Activated CD8-positive, alpha-beta memory T cell treated with anti-CD3 and anti-CD28 coated beads for 4 hours (primary cell): ENCODE measurements at regions not wholly inside any gene's neighbourhood (a gene's known extent, or its start where the extent isn't known, plus 50 kb on each side); places are given as distances from the start of the nearest gene placed in this dataset.
"Not testable (repeated sequence)": the region's sequence is repeated elsewhere in the genome, so short reads cannot be mapped to it uniquely, and the experiment has no call there.

ENCODE experiments used
- DNase-seq, 2 donors: peaks; one replicate each; pipeline ENCODE4 v3.0.0-alpha.2; 2020; ENCODE audit warnings: low read depth in 2 of 2

- no peak for DNase-seq
Measured at GRCh38 chr3:110470310-110470709, 601.3 kb upstream of the NECTIN3 start.

GRCh38 chr3:110473405-110473804 is 598.2 kb upstream of the NECTIN3 start:
- DNase-seq, result no peak

DNA sequence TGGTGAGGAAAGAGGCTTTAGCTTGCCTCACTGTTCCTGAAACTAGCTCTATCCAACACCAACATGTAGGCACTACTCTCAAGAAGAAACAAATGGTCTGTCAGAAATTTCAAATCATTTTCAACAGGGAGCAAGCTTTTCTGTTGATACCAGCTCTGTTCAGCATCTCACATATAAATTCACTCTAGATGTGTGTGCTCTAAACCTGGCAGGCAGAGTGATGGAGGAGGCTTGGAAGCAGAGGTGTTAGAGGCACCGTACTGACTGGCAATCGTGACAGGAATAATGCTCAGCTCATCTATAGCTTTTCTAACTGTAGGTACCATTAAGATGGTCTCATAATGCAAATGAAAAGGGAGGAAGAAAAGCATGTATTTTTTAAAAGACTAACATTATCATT is 597.2 kb upstream of the NECTIN3 start:
- no peak for DNase-seq

DNA sequence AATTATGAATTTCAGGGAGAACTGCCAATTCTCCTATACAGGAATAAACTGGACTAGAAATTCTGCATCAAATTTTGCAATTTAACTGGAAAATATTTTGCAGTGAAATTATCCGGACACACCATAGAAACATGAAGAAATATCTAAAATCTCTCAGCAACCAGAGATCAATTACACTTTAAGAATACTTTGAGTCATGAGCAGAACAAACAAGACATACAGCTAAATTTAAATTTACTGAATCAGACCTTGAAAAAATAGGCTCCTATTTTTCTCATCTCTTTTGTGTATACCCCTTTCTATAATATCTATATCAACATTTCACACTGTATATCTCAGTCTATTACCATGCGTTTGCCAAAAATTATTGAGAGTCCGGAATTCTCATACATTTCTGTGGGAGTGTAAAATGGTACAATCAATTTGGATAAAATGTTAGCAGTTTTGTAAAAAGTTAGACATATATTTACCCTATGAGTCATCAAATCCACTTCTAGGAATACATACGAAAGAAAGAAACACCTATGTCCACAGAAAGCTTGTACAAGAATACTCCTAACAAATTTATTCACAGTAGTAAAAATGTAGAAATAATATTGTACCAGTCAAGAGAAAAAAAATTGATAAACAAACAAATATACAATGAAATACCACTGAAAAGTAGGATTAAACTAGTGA is 593.1 kb upstream of the NECTIN3 start:
- DNase-seq, result no peak

DNA sequence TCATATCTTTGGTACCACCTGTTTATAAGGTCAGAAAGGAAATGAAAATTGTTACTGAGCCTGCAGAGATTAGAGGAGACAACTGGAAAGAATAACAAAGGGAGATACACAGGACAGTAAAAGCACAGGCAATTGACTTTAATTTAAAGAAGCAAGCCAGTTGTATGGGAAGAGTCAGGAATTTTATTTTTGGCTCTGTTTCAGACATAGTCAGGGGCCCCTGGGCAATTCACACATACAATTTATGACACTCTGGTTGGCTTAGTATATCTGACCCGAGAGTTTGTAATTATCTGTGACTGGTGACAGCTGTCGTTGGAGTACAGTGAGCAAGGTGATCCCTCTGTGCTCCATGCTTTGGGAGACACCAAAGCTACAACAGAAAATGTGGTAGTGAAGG is 591.9 kb upstream of the NECTIN3 start:
- DNase-seq, result no peak

DNA sequence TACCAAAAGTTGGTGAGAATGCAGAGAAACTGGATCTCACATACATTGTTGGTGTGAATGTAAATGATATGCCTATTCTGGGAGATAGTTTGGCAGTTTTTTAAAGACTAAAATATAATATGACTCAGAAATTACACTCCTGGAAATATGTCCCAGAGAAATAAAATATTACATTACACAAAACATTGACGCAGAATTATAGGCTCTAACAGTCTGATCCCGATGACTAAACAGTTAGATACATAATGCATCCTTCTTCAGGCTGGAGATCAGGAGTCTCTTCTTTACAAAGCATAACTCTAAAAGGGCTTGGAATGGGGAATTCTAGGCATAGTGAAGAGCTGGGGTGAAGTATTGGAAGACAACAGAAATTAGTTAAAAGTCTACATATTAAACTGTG is 586.2 kb upstream of the NECTIN3 start:
- DNase-seq, result no peak

- DNase-seq, result no peak
Measured at GRCh38 chr3:110487840-110488239, 583.8 kb upstream of the NECTIN3 start.

- no peak for DNase-seq
Measured at GRCh38 chr3:110491413-110491812, 580.2 kb upstream of the NECTIN3 start.

DNA sequence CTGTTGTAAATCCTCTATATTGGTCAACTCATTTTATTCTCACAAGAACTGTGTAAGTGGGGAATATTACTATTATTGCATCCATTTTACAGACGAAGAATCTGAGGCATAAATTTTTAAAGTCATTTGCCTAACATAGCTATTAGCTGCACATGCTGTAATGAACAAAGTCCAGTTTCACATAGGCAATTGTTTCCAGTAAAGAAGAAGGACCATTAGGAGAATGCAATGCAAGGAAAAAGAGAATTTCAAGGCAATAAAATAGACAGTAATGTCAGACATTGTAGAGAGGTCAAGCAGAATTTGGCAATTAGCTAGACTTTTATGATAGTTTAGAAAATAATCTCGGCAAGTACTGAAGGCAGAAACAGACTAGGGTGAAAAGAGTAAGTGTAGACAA is 578.7 kb upstream of the NECTIN3 start:
- no peak for DNase-seq

DNA sequence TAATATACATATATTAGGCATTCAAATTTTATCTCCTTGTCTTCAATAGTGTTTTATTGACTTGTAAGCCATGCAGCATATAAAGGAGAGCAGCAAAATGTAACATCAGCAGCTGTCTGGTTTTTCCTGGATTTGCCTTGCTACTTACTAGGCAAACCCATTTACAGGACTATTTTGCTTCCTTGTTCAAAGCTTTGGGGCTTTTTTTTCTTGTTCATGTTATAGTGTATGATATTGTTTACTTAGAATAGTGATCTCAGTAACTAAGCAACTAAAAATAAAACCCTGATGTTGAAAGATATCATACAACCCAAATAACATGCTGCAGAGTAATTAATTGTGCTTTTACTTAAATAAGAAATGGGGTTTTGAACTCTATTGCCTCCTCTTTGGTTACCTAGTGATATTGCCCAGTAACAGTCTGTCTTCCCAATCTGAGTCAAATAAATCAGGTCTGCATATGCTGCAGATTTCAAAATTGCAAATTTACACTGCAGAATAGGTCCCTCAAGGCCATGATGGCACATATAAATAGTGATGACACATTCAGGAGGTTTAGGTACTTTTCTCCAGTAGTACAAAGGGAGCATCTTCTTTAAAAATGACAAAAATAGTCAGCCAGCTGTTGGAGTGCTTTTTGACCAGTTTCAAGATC is 578.1 kb upstream of the NECTIN3 start:
- no peak for DNase-seq

- no peak for DNase-seq
Measured at GRCh38 chr3:110494093-110494490, 577.5 kb upstream of the NECTIN3 start.

DNA sequence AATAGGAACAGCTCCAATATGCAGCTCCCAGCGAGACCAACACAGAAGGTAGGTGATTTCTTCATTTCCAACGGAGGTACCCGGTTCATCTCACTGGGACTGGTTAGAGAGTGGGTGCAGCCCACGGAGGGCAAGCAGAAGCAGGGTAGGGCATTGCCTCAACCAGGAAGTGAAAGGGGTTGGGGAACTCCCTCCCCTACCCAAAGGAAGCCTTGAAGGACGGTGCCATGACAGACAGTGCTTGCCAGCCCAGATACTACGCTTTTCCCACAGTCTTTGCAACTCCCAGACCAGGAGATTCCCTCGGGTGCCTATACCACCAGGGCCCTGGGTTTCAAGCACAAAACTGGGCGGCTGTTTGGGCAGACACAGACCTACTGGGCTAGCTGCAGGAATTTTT is 576.9 kb upstream of the NECTIN3 start:
- no peak for DNase-seq

- no peak for DNase-seq
Measured at GRCh38 chr3:110495201-110495927, 576.3 kb upstream of the NECTIN3 start.

- DNase-seq, result no peak
Measured at GRCh38 chr3:110504401-110504800, 567.2 kb upstream of the NECTIN3 start.

DNA sequence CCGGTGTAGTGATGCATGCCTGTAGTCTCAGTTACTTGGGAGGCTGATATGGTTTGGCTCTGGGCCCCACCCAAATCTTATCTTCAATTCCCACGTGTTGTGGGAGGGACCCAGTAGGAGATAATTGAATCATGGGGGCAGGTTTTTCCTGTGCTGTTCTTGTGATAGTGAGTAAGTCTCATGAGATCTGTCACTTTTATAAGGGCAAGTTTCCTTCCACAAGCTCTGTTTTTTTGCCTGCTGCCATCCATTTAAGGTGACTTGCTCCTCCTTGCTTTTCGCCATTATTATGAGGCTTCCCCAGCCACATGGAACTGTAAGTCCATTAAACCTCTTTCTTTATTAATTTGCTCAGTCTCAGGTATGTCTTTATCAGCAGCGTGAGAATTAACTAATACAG is 566.7 kb upstream of the NECTIN3 start:
- no peak for DNase-seq

GRCh38 chr3:110506890-110507289 is 564.7 kb upstream of the NECTIN3 start:
- no peak for DNase-seq

- DNase-seq, result not testable (repeated sequence)
Measured at GRCh38 chr3:110507570-110507969, 564.0 kb upstream of the NECTIN3 start.

DNA sequence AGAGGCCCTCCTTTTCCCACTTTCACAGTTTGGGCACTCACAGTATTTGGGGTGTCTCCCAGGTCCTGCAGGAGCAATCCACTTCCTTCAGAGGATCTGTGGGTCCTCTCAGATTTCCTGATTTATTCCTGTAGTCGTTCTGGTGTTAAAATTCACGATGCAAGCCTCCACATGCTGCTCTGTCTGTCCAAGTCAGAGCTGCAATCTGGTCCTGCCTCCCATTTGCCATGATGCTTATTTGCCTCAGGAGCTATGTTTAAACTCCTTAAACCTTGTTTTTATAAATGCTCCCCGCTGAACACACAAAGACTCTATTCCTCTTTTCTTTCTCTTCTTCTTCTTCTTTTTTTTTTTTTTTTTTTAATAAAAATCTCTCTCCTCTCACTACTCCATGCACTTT is 558.7 kb upstream of the NECTIN3 start:
- DNase-seq, result no peak

- DNase-seq, result no peak
Measured at GRCh38 chr3:110518031-110518430, 553.6 kb upstream of the NECTIN3 start.

- no peak for DNase-seq
Measured at GRCh38 chr3:110519071-110519470, 552.5 kb upstream of the NECTIN3 start.

DNA sequence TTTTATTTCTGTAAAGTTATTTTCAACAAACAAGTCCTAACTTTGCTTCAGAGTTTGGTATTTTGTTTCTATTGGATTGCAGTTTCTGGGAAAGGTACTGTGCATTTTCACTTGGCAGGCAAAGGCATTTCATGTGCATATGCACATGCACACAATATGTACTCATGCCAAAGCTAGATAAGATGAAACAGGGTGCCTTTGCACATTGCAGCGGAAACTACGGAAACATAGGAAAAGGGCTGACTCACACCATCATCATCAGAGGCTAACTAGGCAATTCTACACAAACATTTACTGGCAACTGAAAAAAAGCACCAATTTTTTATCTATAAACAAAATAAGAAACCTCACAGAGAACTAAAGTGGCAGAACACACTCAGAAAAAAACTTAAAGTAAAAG is 550.6 kb upstream of the NECTIN3 start:
- no peak for DNase-seq

DNA sequence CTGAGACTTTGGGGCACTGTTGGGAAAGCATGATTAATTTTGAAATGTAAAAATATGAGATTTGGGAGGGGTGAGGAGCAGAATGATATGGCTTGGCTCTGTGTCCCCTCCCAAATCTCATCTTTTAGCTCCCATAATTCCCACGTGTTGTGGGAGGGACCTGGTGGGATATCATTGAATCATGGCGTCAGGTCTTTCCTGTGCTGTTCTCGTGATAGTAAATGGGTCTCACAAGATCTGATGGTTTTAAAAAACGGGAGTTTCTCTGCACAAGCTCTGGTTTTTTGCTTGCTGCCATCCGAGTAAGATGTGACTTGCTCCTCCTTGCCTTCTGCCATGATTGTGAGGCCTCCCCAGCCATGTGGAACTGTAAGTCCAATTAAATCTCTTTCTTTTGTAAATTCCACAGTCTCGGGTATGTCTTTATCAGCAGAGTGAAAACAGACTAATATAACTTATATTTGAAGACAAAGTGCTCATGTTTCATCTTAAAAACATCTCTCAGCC is 546.0 kb upstream of the NECTIN3 start:
- DNase-seq, result not testable (repeated sequence)
